ENCODE measurements at regions not wholly inside any gene's neighbourhood (a gene's known extent, or its start where the extent isn't known, plus 50 kb on each side); places are given as distances from the start of the nearest gene placed in this dataset.

DNA sequence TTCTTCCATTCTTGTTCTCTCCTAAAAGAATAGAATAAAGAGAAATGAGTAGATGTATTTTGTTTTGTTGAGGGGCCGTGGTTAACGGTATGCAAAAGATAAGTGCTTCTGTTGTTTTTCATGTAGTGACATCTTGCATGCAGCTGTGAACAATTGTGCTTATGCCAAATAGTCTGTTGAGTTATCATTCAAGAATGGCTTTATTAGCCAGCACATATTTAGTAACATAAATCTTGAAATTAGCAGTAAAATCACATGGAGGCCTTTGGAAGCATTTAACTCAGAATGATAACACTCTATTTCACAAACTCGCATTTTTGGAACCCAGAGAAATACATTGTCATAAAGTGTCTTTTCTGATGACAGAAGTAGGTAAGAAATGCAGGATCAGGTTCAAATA is 1772.0 kb upstream of the FLRT2 start:
- H3K4me1 Mint-ChIP-seq, result no peaks in the 10 kb centered on the region
- Histone ChIP-seq H3K4me2 (replicated peaks; ENCODE audit: extremely low read depth, low read length, poor library complexity, severe bottlenecking) (no peak overlapping the region), H2AFZ (ENCODE audit: insufficient read depth, low read depth, low read length, poor library complexity, severe bottlenecking) (no peak overlapping the region), H3K79me2 (ENCODE audit: insufficient read depth, low read length) (no peaks in the 10 kb centered on the region), H3K4me1 (ENCODE audit: control insufficient read depth in 1 of 2, insufficient read depth in 2 of 2, low read length in 2 of 2) (no peaks in the 10 kb centered on the region), H3K27me3 (ENCODE audit: control insufficient read depth in 2 of 2, insufficient read depth in 2 of 2, low read length in 2 of 2) (no peaks in the 10 kb centered on the region), H3K4me3 (replicated peaks in 1 of 3; ENCODE audit: low read depth in 2 of 3, low read length in 3 of 3) (no peak overlapping the region), H3K27ac (ENCODE audit: low read depth in 1 of 2, low read length in 2 of 2) (no peak overlapping the region), H3K9me3 (replicated peaks in 1 of 2; ENCODE audit: control insufficient read depth in 1 of 2, insufficient read depth in 1 of 2, low read length in 2 of 2) (peaks cover 0 to 3% of the 10 kb centered on the region in 2 donors), H4K20me1 (ENCODE audit: insufficient read depth, low read length) (no peaks in the 10 kb centered on the region), H3K9ac (ENCODE audit: insufficient read depth, low read length, poor library complexity, severe bottlenecking) (no peak overlapping the region), H3K36me3 (replicated peaks in 1 of 2; ENCODE audit: control insufficient read depth in 1 of 2, insufficient read depth in 2 of 2, low read length in 2 of 2) (no peaks in the 10 kb centered on the region)
- no peaks in the 10 kb centered on the region for H3K36me3 Mint-ChIP-seq
- no peaks in the 10 kb centered on the region for H3K27me3 Mint-ChIP-seq (ENCODE audit: low read depth in 3 of 3)
- no peak overlapping the region for H3K27ac Mint-ChIP-seq
- H3K4me3 Mint-ChIP-seq, result no peak overlapping the region
- DNase-seq, result no peak
- intact Hi-C loops (cut with micrococcal nuclease), result no loop called here
- TF ChIP-seq CTCF (IDR thresholded peaks at IDR 0.05), result no peak
- H3K9me3 Mint-ChIP-seq, result peaks cover 0 to 2% (median 0%) of the 10 kb centered on the region in 7 donors
- no CpG with 5 or more reads among the region's 3 CpGs for WGBS (ENCODE audit: insufficient coverage)

GRCh38 chr14:83764656-83765599 is 1765.0 kb upstream of the FLRT2 start:
- 67% methylated on average over 1 of the region's 8 CpGs for WGBS (ENCODE audit: insufficient coverage)
- no peak for DNase-seq
- no peak for TF ChIP-seq CTCF (IDR thresholded peaks at IDR 0.05)
- Histone ChIP-seq H3K4me3 (replicated peaks in 1 of 3; ENCODE audit: low read depth in 2 of 3, low read length in 3 of 3) (no peak overlapping the region), H3K79me2 (ENCODE audit: insufficient read depth, low read length) (no peaks in the 10 kb centered on the region), H3K27ac (ENCODE audit: low read depth in 1 of 2, low read length in 2 of 2) (no peak overlapping the region), H3K27me3 (ENCODE audit: control insufficient read depth in 2 of 2, insufficient read depth in 2 of 2, low read length in 2 of 2) (no peaks in the 10 kb centered on the region), H3K9me3 (replicated peaks in 1 of 2; ENCODE audit: control insufficient read depth in 1 of 2, insufficient read depth in 1 of 2, low read length in 2 of 2) (no peaks in the 10 kb centered on the region), H3K36me3 (replicated peaks in 1 of 2; ENCODE audit: control insufficient read depth in 1 of 2, insufficient read depth in 2 of 2, low read length in 2 of 2) (no peaks in the 10 kb centered on the region), H4K20me1 (ENCODE audit: insufficient read depth, low read length) (no peaks in the 10 kb centered on the region), H3K9ac (ENCODE audit: insufficient read depth, low read length, poor library complexity, severe bottlenecking) (no peak overlapping the region), H2AFZ (ENCODE audit: insufficient read depth, low read depth, low read length, poor library complexity, severe bottlenecking) (no peak overlapping the region), H3K4me2 (replicated peaks; ENCODE audit: extremely low read depth, low read length, poor library complexity, severe bottlenecking) (no peak overlapping the region), H3K4me1 (ENCODE audit: control insufficient read depth in 1 of 2, insufficient read depth in 2 of 2, low read length in 2 of 2) (no peaks in the 10 kb centered on the region)
- H3K27ac Mint-ChIP-seq, result no peak overlapping the region
- no peaks in the 10 kb centered on the region for H3K27me3 Mint-ChIP-seq (ENCODE audit: low read depth in 3 of 3)
- H3K4me1 Mint-ChIP-seq, result no peaks in the 10 kb centered on the region
- no peaks in the 10 kb centered on the region for H3K36me3 Mint-ChIP-seq
- intact Hi-C loops (cut with micrococcal nuclease), result no loop called here
- peaks cover 0 to 6% (median 0%) of the 10 kb centered on the region in 7 donors for H3K9me3 Mint-ChIP-seq
- no peak overlapping the region for H3K4me3 Mint-ChIP-seq

Data from CD14-positive monocyte (primary cell).